WTC11 (cell line): ENCODE measurements at regions not wholly inside any gene's neighbourhood (a gene's known extent, or its start where the extent isn't known, plus 50 kb on each side); places are given as distances from the start of the nearest gene placed in this dataset.

Source experiments
- ATAC-seq: fragments of 200-7000 bp; cut with Tn5 transposase; 2 replicates; pipeline ENCODE4 v1.10.0; 2021; ENCODE audit warnings: mild to moderate bottlenecking, moderate library complexity
- CTCF ChIA-PET: fragments of 300-600 bp; sonication (Branson Sonifier 250); formaldehyde crosslinking; loops from one replicate; lab custom pipeline; 2021; ENCODE audit warnings: antibody characterized with exemption; lab: Charles Lee
- POLR2A ChIA-PET: fragments of 350-600 bp; sonication (Branson Sonifier 250); formaldehyde crosslinking; loops from one replicate; lab custom pipeline; 2021; ENCODE audit warnings: antibody characterized with exemption; lab: Charles Lee
- DNase-seq: peaks from one replicate; pipeline ENCODE4 v3.0.0; 2021; ENCODE audit warnings: low spot score
- H3K27ac Mint-ChIP-seq: 2 replicates; pipeline ENCODE4 v1.8.0; 2021; ENCODE audit warnings: mixed read lengths
- H3K27me3 Mint-ChIP-seq: 2 replicates; pipeline ENCODE4 v1.8.0; 2021; ENCODE audit warnings: low read depth, mild to moderate bottlenecking, moderate library complexity, mixed read lengths
- H3K36me3 Mint-ChIP-seq: 2 replicates; pipeline ENCODE4 v1.8.0; 2021; ENCODE audit warnings: mixed read lengths
- H3K4me1 Mint-ChIP-seq: 2 replicates; pipeline ENCODE4 v1.8.0; 2022; ENCODE audit warnings: mixed read lengths
- H3K4me3 Mint-ChIP-seq: 2 replicates; pipeline ENCODE4 v1.8.0; 2021; ENCODE audit warnings: mild to moderate bottlenecking, moderate library complexity, mixed read lengths
- H3K9me3 Mint-ChIP-seq: 2 replicates; pipeline ENCODE4 v1.8.0; 2021; ENCODE audit warnings: mixed read lengths
- AFF4 ChIP-seq: sonication (generic); formaldehyde crosslinking; IDR thresholded peaks from 2 replicates; pipeline ENCODE4 v1.8.1; 2023; ENCODE audit warnings: mild to moderate bottlenecking, missing genetic modification reagents, borderline replicate concordance
- ARID4B ChIP-seq: sonication (generic); formaldehyde crosslinking; IDR thresholded peaks from 2 replicates; pipeline ENCODE4 v1.8.0; 2023; ENCODE audit warnings: missing genetic modification reagents, mild to moderate bottlenecking, borderline replicate concordance
- ATF1 ChIP-seq: sonication (generic); formaldehyde crosslinking; IDR thresholded peaks from 2 replicates; pipeline ENCODE4 v1.8.1; 2023; ENCODE audit warnings: mild to moderate bottlenecking, moderate library complexity, missing genetic modification reagents
- CBFB ChIP-seq: sonication (generic); formaldehyde crosslinking; IDR thresholded peaks from 2 replicates; pipeline ENCODE4 v1.8.1; 2022; ENCODE audit warnings: mild to moderate bottlenecking, low read depth, missing genetic modification reagents
- CREB1 ChIP-seq: sonication (generic); formaldehyde crosslinking; IDR thresholded peaks from 2 replicates; pipeline ENCODE4 v1.8.0; 2023; ENCODE audit warnings: mild to moderate bottlenecking, missing genetic modification reagents
- CTCF ChIP-seq: fragments of 200-600 bp; IDR thresholded peaks from 2 replicates; pipeline ENCODE4 v1.8.0; 2022; ENCODE audit warnings: antibody characterized with exemption
- FOXP4 ChIP-seq: sonication (generic); formaldehyde crosslinking; IDR thresholded peaks from 2 replicates; pipeline ENCODE4 v1.8.0; 2022; ENCODE audit warnings: mild to moderate bottlenecking, missing genetic modification reagents
- GABPB1 ChIP-seq: sonication (generic); formaldehyde crosslinking; IDR thresholded peaks from 2 replicates; pipeline ENCODE4 v1.8.1; 2023; ENCODE audit warnings: mild to moderate bottlenecking, missing genetic modification reagents
- HMGXB4 ChIP-seq: sonication (generic); formaldehyde crosslinking; IDR thresholded peaks from 2 replicates; pipeline ENCODE4 v1.8.1; 2023; ENCODE audit warnings: mild to moderate bottlenecking, moderate library complexity, missing genetic modification reagents
- MYBL2 ChIP-seq: sonication (generic); formaldehyde crosslinking; IDR thresholded peaks from 2 replicates; pipeline ENCODE4 v1.8.1; 2023; ENCODE audit warnings: mild to moderate bottlenecking, moderate library complexity, missing genetic modification reagents
- NFATC4 ChIP-seq: fragments of 250-450 bp; sonication (Bioruptor Pico); IDR thresholded peaks from 2 replicates; pipeline ENCODE4 v1.9.0; 2021; ENCODE audit warnings: mild to moderate bottlenecking
- SMAD3 ChIP-seq: sonication (generic); formaldehyde crosslinking; IDR thresholded peaks from 2 replicates; pipeline ENCODE4 v1.8.0; 2022; ENCODE audit warnings: missing genetic modification reagents, mild to moderate bottlenecking, borderline replicate concordance
- SMAD4 ChIP-seq: sonication (generic); formaldehyde crosslinking; IDR thresholded peaks from 2 replicates; pipeline ENCODE4 v1.8.0; 2022; ENCODE audit warnings: mild to moderate bottlenecking, missing genetic modification reagents
- SP1 ChIP-seq: sonication (generic); formaldehyde crosslinking; conservative IDR thresholded peaks from 2 replicates; pipeline ENCODE4 v1.8.1; 2022; ENCODE audit warnings: missing genetic modification reagents
- TEAD1 ChIP-seq: sonication (generic); formaldehyde crosslinking; IDR thresholded peaks from 2 replicates; pipeline ENCODE4 v1.8.0; 2022; ENCODE audit warnings: mild to moderate bottlenecking, missing genetic modification reagents
- TEAD4 ChIP-seq: sonication (generic); formaldehyde crosslinking; IDR thresholded peaks from 2 replicates; pipeline ENCODE4 v1.8.0; 2022; ENCODE audit warnings: mild to moderate bottlenecking, missing genetic modification reagents
- ZBTB21 ChIP-seq: sonication (generic); formaldehyde crosslinking; IDR thresholded peaks from 2 replicates; pipeline ENCODE4 v1.8.1; 2023; ENCODE audit warnings: mild to moderate bottlenecking, missing genetic modification reagents, borderline replicate concordance
- ZBTB43 ChIP-seq: sonication (generic); formaldehyde crosslinking; IDR thresholded peaks from 2 replicates; pipeline ENCODE4 v1.8.1; 2023; ENCODE audit warnings: mild to moderate bottlenecking, missing genetic modification reagents
- ZNF512 ChIP-seq: sonication (generic); formaldehyde crosslinking; IDR thresholded peaks from 2 replicates; pipeline ENCODE4 v1.8.1; 2022; ENCODE audit warnings: missing genetic modification reagents, borderline replicate concordance

GRCh38 chr6:4186385-4186784, 51.0 kb upstream of the ECI2 start:
- TF ChIP-seq AFF4 (CRISPR knock-in tag) = no peak
- no peak for TF ChIP-seq ARID4B (CRISPR knock-in tag)
- TF ChIP-seq CBFB = no peak
- TF ChIP-seq ATF1 (CRISPR knock-in tag) = no peak
- no peak for TF ChIP-seq CTCF
- no peak for TF ChIP-seq FOXP4
- TF ChIP-seq ZBTB43 (CRISPR knock-in tag) = no peak
- TF ChIP-seq ZNF512 (CRISPR knock-in tag) = no peak
- no peak for TF ChIP-seq TEAD1
- no peak for TF ChIP-seq ZBTB21 (CRISPR knock-in tag)
- no peak for TF ChIP-seq SMAD4 (CRISPR knock-in tag)
- TF ChIP-seq GABPB1 = no peak
- no peak for TF ChIP-seq TEAD4 (CRISPR knock-in tag)
- no peak for TF ChIP-seq HMGXB4 (CRISPR knock-in tag)
- no peak for TF ChIP-seq NFATC4
- no peak for TF ChIP-seq MYBL2 (CRISPR knock-in tag)
- no peak for TF ChIP-seq CREB1
- TF ChIP-seq SMAD3 (CRISPR knock-in tag) = no peak
- TF ChIP-seq SP1 = no peak
- ChIA-PET POLR2A (no interaction called here), CTCF (no interaction called here)
- H3K9me3 Mint-ChIP-seq = peaks cover 35% of the 10 kb centered on the region
- peaks cover 4% of the 10 kb centered on the region for H3K27me3 Mint-ChIP-seq
- H3K4me1 Mint-ChIP-seq = peaks cover 4% of the 10 kb centered on the region
- ATAC-seq (no peak), DNase-seq (no peak)
- H3K4me3 Mint-ChIP-seq = no peak overlapping the region
- peaks cover 15% of the 10 kb centered on the region for H3K36me3 Mint-ChIP-seq
- no peak overlapping the region for H3K27ac Mint-ChIP-seq
